ENCODE measurements at regions not wholly inside any gene's neighbourhood (a gene's known extent, or its start where the extent isn't known, plus 50 kb on each side); places are given as distances from the start of the nearest gene placed in this dataset.

- H3K27me3 ChIP-seq (ENCODE audit: control insufficient read depth in 2 of 2, insufficient read depth in 2 of 2, low read length in 2 of 2) = no peaks in the 10 kb centered on the region
- FAIRE-seq = no peak
- no peak for ATAC-seq
- intact Hi-C loops (cut with micrococcal nuclease) = no loop called here
- no peak for DNase-seq (ENCODE audit: extremely low read depth in 1 of 4, low spot score in 3 of 4)
- no peak overlapping the region for H3K27ac ChIP-seq (ENCODE audit: extremely low read depth, low read depth, low read length)
- no TSS peak for BruUV-seq (replicated peaks)
- no peak overlapping the region for H3K4me2 ChIP-seq (ENCODE audit: insufficient read depth, low read length)
- 29% methylated on average over 2 of the region's 2 CpGs for WGBS (ENCODE audit: insufficient coverage, low coverage, missing lambda C conversion rate)
- H3K9me1 ChIP-seq (ENCODE audit: control insufficient read depth, insufficient read depth, low read length) = no peaks in the 10 kb centered on the region
- H3K36me3 ChIP-seq (ENCODE audit: control insufficient read depth, insufficient read depth, low read length) = no peaks in the 10 kb centered on the region
- POLR2A ChIA-PET = no interaction called here
- no peaks in the 10 kb centered on the region for H4K20me1 ChIP-seq (replicated peaks; ENCODE audit: control insufficient read depth, insufficient read depth, low read length)
- CTCF ChIA-PET (ENCODE audit: low intra/inter-chr PET ratio) = no interaction called here
- H3K4me3 ChIP-seq = no peak overlapping the region
- H3K4me1 ChIP-seq (replicated peaks in 1 of 2; ENCODE audit: control insufficient read depth in 2 of 2, insufficient read depth in 2 of 2, low read length in 2 of 2) = no peaks in the 10 kb centered on the region; a peak in 1 of 5 replicates
- H3K9me3 ChIP-seq (replicated peaks; ENCODE audit: control insufficient read depth, insufficient read depth, low read depth, low read length) = no peaks in the 10 kb centered on the region
- H3K9ac ChIP-seq (ENCODE audit: insufficient read depth in 1 of 2, low read depth in 2 of 2, low read length in 2 of 2) = no peak overlapping the region
- in situ Hi-C loops (cut with MboI) = no loop called here
- no peaks in the 10 kb centered on the region for H3K79me2 ChIP-seq (ENCODE audit: control insufficient read depth, insufficient read depth, low read length)
- no peak overlapping the region for H2AFZ ChIP-seq (ENCODE audit: low read depth, low read length)
- TF ChIP-seq MAFK (IDR thresholded peaks at IDR 0.05; ENCODE audit: low read length) = peak; percentile 66; the same call in 1 of the 2 replicates
- peak; percentile 73 for TF ChIP-seq MAFF (IDR thresholded peaks at IDR 0.05; ENCODE audit: low read length)
- no peak for TF ChIP-seq KDM5B (IDR thresholded peaks at IDR 0.05; ENCODE audit: insufficient replicate concordance, low read depth, low read length)
- no peak for TF ChIP-seq HNRNPUL1 (IDR thresholded peaks at IDR 0.05; ENCODE audit: low read length)
- TF ChIP-seq ZNF717 (CRISPR knock-in tag; IDR thresholded peaks at IDR 0.05) = no peak
- no peak for TF ChIP-seq ZNF778 (CRISPR knock-in tag; IDR thresholded peaks at IDR 0.05)
- no peak for TF ChIP-seq SIN3B (IDR thresholded peaks at IDR 0.05; ENCODE audit: low read depth)
- peak; percentile 90 for TF ChIP-seq MAFG (tag; conservative IDR thresholded peaks at IDR 0.05)
- no peak for TF ChIP-seq ZNF644 (tag; IDR thresholded peaks at IDR 0.05; ENCODE audit: low read depth)
- no peak for TF ChIP-seq L3MBTL2 (IDR thresholded peaks at IDR 0.05)
- TF ChIP-seq CEBPG (CRISPR knock-in tag; IDR thresholded peaks at IDR 0.05) = no peak
- TF ChIP-seq CEBPG (tag; conservative IDR thresholded peaks at IDR 0.05 in 1 of 2, IDR thresholded peaks at IDR 0.05 in 1 of 2) = no peak
- TF ChIP-seq ATF4 (CRISPR knock-in tag; IDR thresholded peaks at IDR 0.05) = no peak
- no peak for TF ChIP-seq E2F4 (CRISPR knock-in tag; IDR thresholded peaks at IDR 0.05; ENCODE audit: low read depth)
- no peak for TF ChIP-seq SIRT6 (IDR thresholded peaks at IDR 0.05; ENCODE audit: low read depth, low read length)
- TF ChIP-seq HBP1 (CRISPR knock-in tag; IDR thresholded peaks at IDR 0.05) = no peak
- TF ChIP-seq ZNF316 (IDR thresholded peaks at IDR 0.05) = peak; percentile 89
- TF ChIP-seq EP300 (IDR thresholded peaks at IDR 0.05; ENCODE audit: low read length) = no peak
- no peak for TF ChIP-seq ZNF282 (CRISPR knock-in tag; IDR thresholded peaks at IDR 0.05)
- TF ChIP-seq NFE2 (IDR thresholded peaks at IDR 0.05; ENCODE audit: low read depth) = peak; percentile 70
- no peak for TF ChIP-seq GTF2A2 (tag; IDR thresholded peaks at IDR 0.05)
- no peak for TF ChIP-seq ZNF217 (CRISPR knock-in tag; IDR thresholded peaks at IDR 0.05)
- no peak for TF ChIP-seq MEIS2 (IDR thresholded peaks at IDR 0.05; ENCODE audit: partially characterized antibody)
Measured at GRCh38 chrX:124699876-124700275, 353.5 kb downstream of the SH2D1A start.

Measured in K562 (cell line).